Calu3 (cell line): ENCODE measurements at regions not wholly inside any gene's neighbourhood (a gene's known extent, or its start where the extent isn't known, plus 50 kb on each side); places are given as distances from the start of the nearest gene placed in this dataset.

Experiments used
- BruUV-seq: library from RNA; stranded (reverse); fragments of 400-500 nt; replicated peaks from 2 replicates; lab custom pipeline; 2021; lab: Mats Ljungman, UMichigan
- CTCF ChIA-PET: fragments of 300-600 bp; sonication (Branson Sonifier 250); formaldehyde crosslinking; loops from one replicate; lab custom pipeline; 2022; ENCODE audit warnings: antibody characterized with exemption; lab: Charles Lee
- DNase-seq: peaks from one replicate; pipeline ENCODE4 v3.0.0; 2022
- H3K27ac Mint-ChIP-seq: one replicate; pipeline ENCODE4 v1.8.0; 2022; ENCODE audit warnings: mixed read lengths; ENCODE audit not compliant: unreplicated experiment
- H3K27me3 Mint-ChIP-seq: one replicate; pipeline ENCODE4 v1.8.0; 2022; ENCODE audit warnings: mixed read lengths; ENCODE audit not compliant: unreplicated experiment
- H3K36me3 Mint-ChIP-seq: one replicate; pipeline ENCODE4 v1.8.0; 2022; ENCODE audit warnings: mild to moderate bottlenecking, moderate library complexity, mixed read lengths; ENCODE audit not compliant: insufficient read depth, unreplicated experiment
- H3K4me1 Mint-ChIP-seq: one replicate; pipeline ENCODE4 v1.8.0; 2022; ENCODE audit warnings: mild to moderate bottlenecking, low read depth, mixed read lengths; ENCODE audit not compliant: unreplicated experiment
- H3K4me3 Mint-ChIP-seq: one replicate; pipeline ENCODE4 v1.8.0; 2022; ENCODE audit warnings: mild to moderate bottlenecking, low read depth, moderate library complexity, mixed read lengths; ENCODE audit not compliant: unreplicated experiment
- H3K9me3 Mint-ChIP-seq: one replicate; pipeline ENCODE4 v1.8.0; 2022; ENCODE audit warnings: low read depth, mixed read lengths; ENCODE audit not compliant: unreplicated experiment
- CTCF ChIP-seq: fragments of 200-600 bp; IDR thresholded peaks from one replicate; pipeline ENCODE4 v1.8.0; 2022; ENCODE audit warnings: antibody characterized with exemption; ENCODE audit not compliant: unreplicated experiment
- intact Hi-C: fragments of 100-400 bp; cut with micrococcal nuclease; formaldehyde crosslinking; loops from one replicate; pipeline ENCODE4 v1.10.0; 2022; ENCODE audit not compliant: unreplicated experiment

GRCh38 chr14:58760121-58760520 is 122.4 kb downstream of the DACT1 start:
- Mint-ChIP-seq H3K36me3 (no peaks in the 10 kb centered on the region), H3K4me3 (no peak overlapping the region), H3K27ac (no peak overlapping the region), H3K9me3 (no peaks in the 10 kb centered on the region), H3K27me3 (no peaks in the 10 kb centered on the region), H3K4me1 (no peaks in the 10 kb centered on the region)
- intact Hi-C loops = no loop called here
- no TSS peak for BruUV-seq
- DNase-seq = no peak
- no peak for TF ChIP-seq CTCF
- CTCF ChIA-PET = no interaction called here

- H3K4me1 Mint-ChIP-seq = no peaks in the 10 kb centered on the region
- TF ChIP-seq CTCF = no peak
- no peak overlapping the region for H3K27ac Mint-ChIP-seq
- H3K9me3 Mint-ChIP-seq = no peaks in the 10 kb centered on the region
- BruUV-seq = no TSS peak
- no peak overlapping the region for H3K4me3 Mint-ChIP-seq
- DNase-seq = no peak
- CTCF ChIA-PET = no interaction called here
- intact Hi-C loops = no loop called here
- H3K36me3 Mint-ChIP-seq = no peaks in the 10 kb centered on the region
- H3K27me3 Mint-ChIP-seq = no peaks in the 10 kb centered on the region
Measured at GRCh38 chr14:58762629-58763028, 124.9 kb downstream of the DACT1 start.

GRCh38 chr14:58763210-58763609 is 125.4 kb downstream of the DACT1 start:
- H3K27ac Mint-ChIP-seq = no peak overlapping the region
- intact Hi-C loops = no loop called here
- no peaks in the 10 kb centered on the region for H3K9me3 Mint-ChIP-seq
- no peak for TF ChIP-seq CTCF
- no peaks in the 10 kb centered on the region for H3K36me3 Mint-ChIP-seq
- DNase-seq = no peak
- H3K27me3 Mint-ChIP-seq = no peaks in the 10 kb centered on the region
- no peaks in the 10 kb centered on the region for H3K4me1 Mint-ChIP-seq
- H3K4me3 Mint-ChIP-seq = no peak overlapping the region
- CTCF ChIA-PET = no interaction called here
- BruUV-seq = no TSS peak

- H3K9me3 Mint-ChIP-seq = no peaks in the 10 kb centered on the region
- CTCF ChIA-PET = no interaction called here
- no peaks in the 10 kb centered on the region for H3K27me3 Mint-ChIP-seq
- BruUV-seq = no TSS peak
- H3K4me1 Mint-ChIP-seq = no peaks in the 10 kb centered on the region
- no peak overlapping the region for H3K4me3 Mint-ChIP-seq
- no peaks in the 10 kb centered on the region for H3K36me3 Mint-ChIP-seq
- no peak for TF ChIP-seq CTCF
- no peak overlapping the region for H3K27ac Mint-ChIP-seq
- intact Hi-C loops = no loop called here
- no peak for DNase-seq
Measured at GRCh38 chr14:58765418-58765831, 127.7 kb downstream of the DACT1 start.
